Gastroesophageal sphincter (tissue), 2 donors: ENCODE measurements at regions not wholly inside any gene's neighbourhood (a gene's known extent, or its start where the extent isn't known, plus 50 kb on each side); places are given as distances from the start of the nearest gene placed in this dataset.

Experiments used
- POLR2A ChIP-seq, 2 donors: fragments of 450-650 bp; IDR thresholded peaks; one replicate each; pipeline ENCODE4 v1.6.1; 2017; ENCODE audit warnings: antibody characterized with exemption in 2 of 2, mild to moderate bottlenecking in 2 of 2, moderate library complexity in 1 of 2
- POLR2AphosphoS5 ChIP-seq: sonication (generic); formaldehyde crosslinking; IDR thresholded peaks from one replicate; pipeline ENCODE4 v1.6.1; 2017; ENCODE audit warnings: antibody characterized with exemption

GRCh38 chr16:73915140-73915539 lies 381.5 kb upstream of the PSMD7 start:
- TF ChIP-seq POLR2AphosphoS5 = no peak
- TF ChIP-seq POLR2A (IDR thresholded peaks at IDR 0.05) = no peak
